H1 (cell line): ENCODE measurements at regions not wholly inside any gene's neighbourhood (a gene's known extent, or its start where the extent isn't known, plus 50 kb on each side); places are given as distances from the start of the nearest gene placed in this dataset.

Source experiments
- GABPA ChIP-seq: IDR thresholded peaks from 2 replicates; pipeline ENCODE4 v1.6.1; 2011; ENCODE audit warnings: mild to moderate bottlenecking, low read length, moderate library complexity, borderline replicate concordance; ENCODE audit not compliant: insufficient read depth
- NANOG ChIP-seq: IDR thresholded peaks from 2 replicates; pipeline ENCODE4 v1.6.1; 2011; ENCODE audit warnings: low read length, low read depth, mild to moderate bottlenecking, inconsistent platforms; ENCODE audit not compliant: insufficient read depth, poor library complexity, severe bottlenecking

DNA sequence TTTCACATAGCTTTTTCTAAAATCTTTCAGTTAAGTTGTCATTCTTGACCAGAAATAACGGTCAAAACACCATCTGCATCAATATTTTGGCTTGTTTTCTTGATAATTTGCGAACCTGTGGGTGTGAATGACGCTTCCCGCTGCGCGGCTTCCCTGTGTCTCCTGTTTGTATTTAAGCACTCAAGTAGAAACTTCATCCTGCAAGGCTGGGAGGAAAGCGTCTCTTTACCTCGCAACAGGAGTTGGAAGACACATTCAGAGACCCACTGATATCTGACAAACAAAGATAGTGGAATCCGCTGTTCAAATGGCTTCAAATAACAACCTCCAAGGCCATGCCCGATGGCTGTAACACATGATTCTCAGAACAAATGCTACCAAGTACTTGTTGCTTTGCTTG is 704.9 kb downstream of the DCDC2C start:
- TF ChIP-seq GABPA, result no peak
- TF ChIP-seq NANOG, result no peak
